H9 (cell line): ENCODE measurements at regions not wholly inside any gene's neighbourhood (a gene's known extent, or its start where the extent isn't known, plus 50 kb on each side); places are given as distances from the start of the nearest gene placed in this dataset.

Experiments
- DNase-seq: peaks from one replicate; pipeline ENCODE4 v3.0.0-alpha.2; 2017
- H2AFZ ChIP-seq: one replicate; pipeline ENCODE4 v1.6.1; 2013; ENCODE audit warnings: mild to moderate bottlenecking, low read length, control low read depth, moderate library complexity
- H2AK5ac ChIP-seq: 2 replicates; pipeline ENCODE4 v1.6.1; 2013; ENCODE audit warnings: low read length, control low read depth, mixed read lengths; ENCODE audit not compliant: insufficient read length
- H2BK120ac ChIP-seq: one replicate; pipeline ENCODE4 v1.6.1; 2013; ENCODE audit warnings: low read depth, mild to moderate bottlenecking, low read length, control low read depth, inconsistent platforms; ENCODE audit not compliant: poor library complexity, severe bottlenecking
- H2BK12ac ChIP-seq: 2 replicates; pipeline ENCODE4 v1.6.1; 2013; ENCODE audit warnings: low read length, control low read depth, mixed read lengths, low read depth; ENCODE audit not compliant: insufficient read length
- H2BK15ac ChIP-seq: 2 replicates; pipeline ENCODE4 v1.6.1; 2013; ENCODE audit warnings: low read depth, low read length, control low read depth
- H2BK20ac ChIP-seq: one replicate; pipeline ENCODE4 v1.6.1; 2013; ENCODE audit warnings: low read depth, mild to moderate bottlenecking, low read length, control low read depth, inconsistent platforms; ENCODE audit not compliant: poor library complexity, severe bottlenecking
- H2BK5ac ChIP-seq: 2 replicates; pipeline ENCODE4 v1.6.1; 2013; ENCODE audit warnings: low read length, control low read depth, mixed read lengths; ENCODE audit not compliant: insufficient read length
- H3K14ac ChIP-seq: 2 replicates; pipeline ENCODE4 v1.6.1; 2013; ENCODE audit warnings: low read length, control low read depth; ENCODE audit not compliant: insufficient read depth
- H3K18ac ChIP-seq: 2 replicates; pipeline ENCODE4 v1.6.1; 2013; ENCODE audit warnings: low read depth, mild to moderate bottlenecking, mixed read lengths, low read length, control low read depth; ENCODE audit not compliant: insufficient read length
- H3K23ac ChIP-seq: 2 replicates; pipeline ENCODE4 v1.6.1; 2013; ENCODE audit warnings: low read length, control low read depth, mixed read lengths, low read depth; ENCODE audit not compliant: insufficient read length
- H3K23me2 ChIP-seq: 2 replicates; pipeline ENCODE4 v1.6.1; 2013; ENCODE audit warnings: low read depth, mild to moderate bottlenecking, mixed read lengths, low read length, control low read depth; ENCODE audit not compliant: insufficient read length, poor library complexity, severe bottlenecking
- H3K27ac ChIP-seq: 2 replicates; pipeline ENCODE4 v1.5.1; 2013; ENCODE audit warnings: low read length, control low read depth, mixed read lengths, low read depth; ENCODE audit not compliant: insufficient read length
- H3K27me3 ChIP-seq: 2 replicates; pipeline ENCODE4 v1.6.1; 2013; ENCODE audit warnings: low read length, control low read depth, inconsistent platforms; ENCODE audit not compliant: insufficient read depth
- H3K4ac ChIP-seq: 2 replicates; pipeline ENCODE4 v1.6.1; 2013; ENCODE audit warnings: low read depth, mild to moderate bottlenecking, control low read depth, inconsistent platforms, low read length, moderate library complexity
- H3K4me1 ChIP-seq: 2 replicates; pipeline ENCODE4 v1.6.1; 2013; ENCODE audit warnings: low read length, control low read depth, inconsistent platforms; ENCODE audit not compliant: insufficient read depth
- H3K4me2 ChIP-seq: 2 replicates; pipeline ENCODE4 v1.6.1; 2013; ENCODE audit warnings: low read length, control low read depth, mixed read lengths; ENCODE audit not compliant: insufficient read length, insufficient read depth
- H3K56ac ChIP-seq: 2 replicates; pipeline ENCODE4 v1.6.1; 2013; ENCODE audit warnings: low read depth, mild to moderate bottlenecking, mixed read lengths, low read length, control low read depth; ENCODE audit not compliant: insufficient read length
- H3K79me1 ChIP-seq: 2 replicates; pipeline ENCODE4 v1.6.1; 2013; ENCODE audit warnings: low read depth, mild to moderate bottlenecking, moderate library complexity, low read length, control low read depth, inconsistent platforms; ENCODE audit not compliant: insufficient read depth, poor library complexity, severe bottlenecking
- H3K79me2 ChIP-seq: 2 replicates; pipeline ENCODE4 v1.6.1; 2013; ENCODE audit warnings: low read length, control low read depth, inconsistent platforms; ENCODE audit not compliant: insufficient read depth
- H3K9ac ChIP-seq: 2 replicates; pipeline ENCODE4 v1.6.1; 2013; ENCODE audit warnings: low read length, control low read depth, mixed read lengths; ENCODE audit not compliant: insufficient read length; ENCODE audit errors: extremely low read depth
- H3K9me3 ChIP-seq: one replicate; pipeline ENCODE4 v1.6.1; 2013; ENCODE audit warnings: low read depth, low read length, inconsistent platforms; ENCODE audit not compliant: control insufficient read depth
- H3T11ph ChIP-seq: one replicate; pipeline ENCODE4 v1.6.1; 2013; ENCODE audit warnings: mild to moderate bottlenecking, low read length, control low read depth, inconsistent platforms
- H4K20me1 ChIP-seq: one replicate; pipeline ENCODE4 v1.6.1; 2013; ENCODE audit not compliant: control insufficient read depth, insufficient read length, insufficient read depth
- H4K5ac ChIP-seq: 2 replicates; pipeline ENCODE4 v1.6.1; 2013; ENCODE audit warnings: low read depth, mild to moderate bottlenecking, mixed read lengths, low read length, control low read depth; ENCODE audit not compliant: insufficient read length
- H4K8ac ChIP-seq: replicated peaks from 2 replicates; pipeline ENCODE4 v1.6.1; 2013; ENCODE audit warnings: low read length, control low read depth, mixed read lengths, low read depth; ENCODE audit not compliant: insufficient read length
- H4K91ac ChIP-seq: 2 replicates; pipeline ENCODE4 v1.6.1; 2013; ENCODE audit warnings: low read depth, mild to moderate bottlenecking, moderate library complexity, mixed read lengths, low read length, control low read depth; ENCODE audit not compliant: insufficient read length
- H3K27ac Mint-ChIP-seq, 3 experiments: 2 replicates in 2 of 3; 3 replicates in 1 of 3; pipeline ENCODE4 v1.8.0; 2020 to 2021; ENCODE audit warnings: mixed read lengths in 3 of 3, mild to moderate bottlenecking in 1 of 3, moderate library complexity in 1 of 3
- H3K27me3 Mint-ChIP-seq: 2 replicates; pipeline ENCODE4 v1.8.0; 2021; ENCODE audit warnings: low read depth, mild to moderate bottlenecking, moderate library complexity, mixed read lengths
- H3K36me3 Mint-ChIP-seq, 3 experiments: 2 replicates in 2 of 3; 3 replicates in 1 of 3; pipeline ENCODE4 v1.8.0; 2020 to 2021; ENCODE audit warnings: low read depth in 3 of 3, mixed read lengths in 3 of 3; ENCODE audit not compliant: insufficient read depth in 1 of 3
- H3K4me1 Mint-ChIP-seq, 2 experiments: 2 replicates each; pipeline ENCODE4 v1.8.0; 2020; ENCODE audit warnings: mixed read lengths in 2 of 2
- H3K4me3 Mint-ChIP-seq, 2 experiments: 2 replicates in 1 of 2; 3 replicates in 1 of 2; pipeline ENCODE4 v1.8.0; 2020 to 2021; ENCODE audit warnings: mild to moderate bottlenecking in 2 of 2, mixed read lengths in 2 of 2, moderate library complexity in 1 of 2
- H3K9me3 Mint-ChIP-seq, 2 experiments: 2 replicates in 1 of 2; 3 replicates in 1 of 2; pipeline ENCODE4 v1.8.0; 2020; ENCODE audit warnings: mild to moderate bottlenecking in 2 of 2, mixed read lengths in 2 of 2, moderate library complexity in 1 of 2
- CTCF ChIP-seq: fragments of 200-600 bp; sonication (generic); conservative IDR thresholded peaks from 3 replicates; pipeline ENCODE4 v1.8.0; 2021; ENCODE audit warnings: antibody characterized with exemption, mild to moderate bottlenecking
- WGBS: extraction: QIAGEN DNeasy Blood & Tissue Kit; methylation state at CpG from one replicate; pipeline ENCODE4 v1.1.7; 2013; ENCODE audit warnings: missing lambda C conversion rate, low lambda C conversion rate, mixed read lengths; ENCODE audit not compliant: insufficient read length; ENCODE audit errors: extremely low coverage; 5-methylcytosine and 5-hydroxymethylcytosine counted together

GRCh38 chr13:40432018-40432978, 234.1 kb downstream of the FOXO1 start:
- H4K5ac ChIP-seq: no peak overlapping the region
- no peaks in the 10 kb centered on the region for H3K79me2 ChIP-seq
- no peak overlapping the region for H3K14ac ChIP-seq
- no peak overlapping the region for H3K4me3 Mint-ChIP-seq
- H3K27ac Mint-ChIP-seq: no peak overlapping the region
- no peak overlapping the region for H2BK20ac ChIP-seq
- H3K4me1 ChIP-seq: no peaks in the 10 kb centered on the region
- no peak overlapping the region for H3K23ac ChIP-seq
- H3K9me3 Mint-ChIP-seq: peaks cover 6 to 8% of the 10 kb centered on the region in 2 experiments; a peak in 3 of 5 replicates
- H3K27me3 Mint-ChIP-seq: no peaks in the 10 kb centered on the region
- H3K27me3 ChIP-seq: no peaks in the 10 kb centered on the region
- H2AK5ac ChIP-seq: no peak overlapping the region
- no peaks in the 10 kb centered on the region for H4K20me1 ChIP-seq
- no peak overlapping the region for H3K9ac ChIP-seq
- no peak overlapping the region for H3K4me2 ChIP-seq
- H3K4ac ChIP-seq: no peak overlapping the region
- H3K9me3 ChIP-seq: no peaks in the 10 kb centered on the region
- H3K36me3 Mint-ChIP-seq: peaks cover 0 to 6% (median 2%) of the 10 kb centered on the region in 3 experiments; a peak in 4 of 7 replicates
- H2AFZ ChIP-seq: no peak overlapping the region
- no peak overlapping the region for H4K8ac ChIP-seq
- H2BK5ac ChIP-seq: no peak overlapping the region
- peaks cover 5 to 7% of the 10 kb centered on the region in 2 experiments; a peak in 3 of 4 replicates for H3K4me1 Mint-ChIP-seq
- H4K91ac ChIP-seq: no peak overlapping the region
- no peak overlapping the region for H3T11ph ChIP-seq
- DNase-seq: no peak
- H3K79me1 ChIP-seq: no peaks in the 10 kb centered on the region
- TF ChIP-seq CTCF: no peak
- H3K18ac ChIP-seq: no peak overlapping the region
- no CpG with 5 or more reads among the region's 5 CpGs for WGBS
- H3K27ac ChIP-seq: no peak overlapping the region
- no peak overlapping the region for H2BK12ac ChIP-seq
- no peak overlapping the region for H3K56ac ChIP-seq
- no peak overlapping the region for H2BK15ac ChIP-seq
- no peaks in the 10 kb centered on the region for H3K23me2 ChIP-seq
- no peak overlapping the region for H2BK120ac ChIP-seq
